Gastroesophageal sphincter (tissue), 4 donors: ENCODE measurements at regions not wholly inside any gene's neighbourhood (a gene's known extent, or its start where the extent isn't known, plus 50 kb on each side); places are given as distances from the start of the nearest gene placed in this dataset.
"Not testable (repeated sequence)": the region's sequence is repeated elsewhere in the genome, so short reads cannot be mapped to it uniquely, and the experiment has no call there.

Experiments used
- ATAC-seq: fragments of 150-250 bp; one replicate; pipeline ENCODE4 v1.9.1; 2016; ENCODE audit warnings: mild to moderate bottlenecking, moderate library complexity
- H3K27ac ChIP-seq, 4 donors: fragments of 200-600 bp; sonication (generic) in 3 of 4; 1 replicate in 3 of 4; 2 replicates in 1 of 4; pipeline ENCODE4 v1.5.1; 2016 to 2019
- H3K27me3 ChIP-seq: fragments of 200-600 bp; sonication (generic); one replicate; pipeline ENCODE4 v1.5.1; 2019
- H3K36me3 ChIP-seq, 2 donors: fragments of 200-600 bp; sonication (generic); one replicate each; pipeline ENCODE4 v1.5.1; 2019; ENCODE audit warnings: control low read depth in 1 of 2
- H3K4me1 ChIP-seq, 3 donors: fragments of 200-600 bp; sonication (generic); 1 replicate in 2 of 3; 2 replicates in 1 of 3; pipeline ENCODE4 v1.5.1; 2016 to 2019; ENCODE audit warnings: control low read depth in 2 of 3
- H3K4me3 ChIP-seq, 2 donors: fragments of 200-600 bp; sonication (generic); one replicate each; pipeline ENCODE4 v1.5.1; 2019; ENCODE audit warnings: mild to moderate bottlenecking in 1 of 2, moderate library complexity in 1 of 2
- H3K9me3 ChIP-seq, 3 donors: fragments of 200-600 bp; sonication (generic); one replicate each; pipeline ENCODE4 v1.5.1; 2017 to 2019; ENCODE audit warnings: control low read depth in 2 of 3
- EP300 ChIP-seq: sonication (generic); formaldehyde crosslinking; IDR thresholded peaks from one replicate; pipeline ENCODE4 v1.6.1; 2017; ENCODE audit warnings: antibody characterized with exemption, mild to moderate bottlenecking
- POLR2A ChIP-seq, 2 donors: fragments of 450-650 bp; IDR thresholded peaks; one replicate each; pipeline ENCODE4 v1.6.1; 2017; ENCODE audit warnings: antibody characterized with exemption in 2 of 2, mild to moderate bottlenecking in 2 of 2, moderate library complexity in 1 of 2
- POLR2AphosphoS5 ChIP-seq: sonication (generic); formaldehyde crosslinking; IDR thresholded peaks from one replicate; pipeline ENCODE4 v1.6.1; 2017; ENCODE audit warnings: antibody characterized with exemption
- WGBS, 2 donors: methylation state at CpG; one replicate each; pipeline ENCODE4 v1.1.5; 2018; ENCODE audit warnings: low coverage in 1 of 2; 5-methylcytosine and 5-hydroxymethylcytosine counted together
- TF ChIP-seq, protein P1 (sequence below), 4 experiments: fragments of 200-600 bp in 2 of 4; fragments of 450-650 bp in 2 of 4; sonication (generic) in 1 of 4; IDR thresholded peaks; one replicate each; pipeline ENCODE4 v1.5.1; 2017 to 2019; ENCODE audit warnings: antibody characterized with exemption in 4 of 4, mild to moderate bottlenecking in 2 of 4, moderate library complexity in 2 of 4

DNA sequence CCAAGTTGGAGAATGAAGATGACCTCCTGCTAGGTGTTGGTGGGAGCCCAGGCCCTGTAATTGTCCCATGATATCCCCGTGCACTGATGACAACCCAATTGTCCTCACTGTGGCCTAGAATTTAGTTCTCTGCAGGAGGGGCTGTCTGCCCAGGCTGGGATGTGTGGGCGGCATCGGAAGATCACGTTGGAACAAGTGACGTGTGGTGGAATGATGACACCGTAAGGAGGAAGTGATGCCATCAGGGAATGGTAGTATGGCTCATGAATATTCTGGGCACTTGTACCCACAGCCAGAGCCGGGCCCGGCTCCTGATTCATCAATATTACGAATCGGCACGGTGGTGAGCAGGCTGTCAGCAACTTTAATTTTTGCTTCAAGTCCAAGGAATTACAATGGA lies 111.6 kb downstream of the MIAT start:
- TF ChIP-seq EP300 (no peak), POLR2AphosphoS5 (no peak), POLR2A (IDR thresholded peaks at IDR 0.05) (no peak)
- TF ChIP-seq, protein P1, sequence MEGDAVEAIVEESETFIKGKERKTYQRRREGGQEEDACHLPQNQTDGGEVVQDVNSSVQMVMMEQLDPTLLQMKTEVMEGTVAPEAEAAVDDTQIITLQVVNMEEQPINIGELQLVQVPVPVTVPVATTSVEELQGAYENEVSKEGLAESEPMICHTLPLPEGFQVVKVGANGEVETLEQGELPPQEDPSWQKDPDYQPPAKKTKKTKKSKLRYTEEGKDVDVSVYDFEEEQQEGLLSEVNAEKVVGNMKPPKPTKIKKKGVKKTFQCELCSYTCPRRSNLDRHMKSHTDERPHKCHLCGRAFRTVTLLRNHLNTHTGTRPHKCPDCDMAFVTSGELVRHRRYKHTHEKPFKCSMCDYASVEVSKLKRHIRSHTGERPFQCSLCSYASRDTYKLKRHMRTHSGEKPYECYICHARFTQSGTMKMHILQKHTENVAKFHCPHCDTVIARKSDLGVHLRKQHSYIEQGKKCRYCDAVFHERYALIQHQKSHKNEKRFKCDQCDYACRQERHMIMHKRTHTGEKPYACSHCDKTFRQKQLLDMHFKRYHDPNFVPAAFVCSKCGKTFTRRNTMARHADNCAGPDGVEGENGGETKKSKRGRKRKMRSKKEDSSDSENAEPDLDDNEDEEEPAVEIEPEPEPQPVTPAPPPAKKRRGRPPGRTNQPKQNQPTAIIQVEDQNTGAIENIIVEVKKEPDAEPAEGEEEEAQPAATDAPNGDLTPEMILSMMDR (IDR thresholded peaks at IDR 0.05) = no peak
- H3K27ac ChIP-seq = no peak overlapping the region
- H3K4me1 ChIP-seq = no peaks in the 10 kb centered on the region
- no peaks in the 10 kb centered on the region for H3K27me3 ChIP-seq
- peaks cover 0 to 18% of the 10 kb centered on the region in 2 donors for H3K36me3 ChIP-seq
- WGBS, 2 donors = 86% methylated on average over 5 of the region's 11 CpGs; no CpG with 5 or more reads in 1 of the 2 donors
- no peak for ATAC-seq
- H3K4me3 ChIP-seq = no peak overlapping the region
- no peaks in the 10 kb centered on the region for H3K9me3 ChIP-seq

DNA sequence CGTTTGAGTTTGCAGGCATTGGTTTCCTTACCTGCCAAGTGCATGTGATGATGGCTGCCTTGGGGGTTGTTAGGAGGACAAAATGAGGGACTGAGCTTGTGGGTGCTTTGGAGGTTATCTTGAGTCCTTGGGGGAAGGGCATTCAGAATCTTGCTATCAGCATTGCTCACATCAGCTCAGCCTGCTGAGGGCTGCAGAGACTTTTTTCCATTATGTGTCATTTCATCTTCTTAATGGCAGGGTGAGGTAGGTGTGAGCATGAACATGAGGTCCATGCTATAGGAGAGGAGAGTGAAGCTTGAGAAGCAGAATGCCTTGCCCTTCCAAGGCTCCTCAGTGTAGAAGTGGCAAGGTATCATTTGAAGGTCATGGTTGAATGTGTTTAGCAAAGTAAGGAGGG lies 112.3 kb downstream of the MIAT start:
- WGBS, 2 donors = no CpG with 5 or more reads among the region's 1 CpG
- H3K36me3 ChIP-seq = peaks cover 0 to 23% of the 10 kb centered on the region in 2 donors
- no peak overlapping the region for H3K4me3 ChIP-seq
- TF ChIP-seq POLR2A (IDR thresholded peaks at IDR 0.05) (no peak), EP300 (no peak), POLR2AphosphoS5 (no peak)
- TF ChIP-seq, protein P1 (IDR thresholded peaks at IDR 0.05) = no peak
- H3K9me3 ChIP-seq = no peaks in the 10 kb centered on the region
- H3K4me1 ChIP-seq = no peaks in the 10 kb centered on the region
- no peak overlapping the region for H3K27ac ChIP-seq
- ATAC-seq = no peak
- H3K27me3 ChIP-seq = no peaks in the 10 kb centered on the region

DNA sequence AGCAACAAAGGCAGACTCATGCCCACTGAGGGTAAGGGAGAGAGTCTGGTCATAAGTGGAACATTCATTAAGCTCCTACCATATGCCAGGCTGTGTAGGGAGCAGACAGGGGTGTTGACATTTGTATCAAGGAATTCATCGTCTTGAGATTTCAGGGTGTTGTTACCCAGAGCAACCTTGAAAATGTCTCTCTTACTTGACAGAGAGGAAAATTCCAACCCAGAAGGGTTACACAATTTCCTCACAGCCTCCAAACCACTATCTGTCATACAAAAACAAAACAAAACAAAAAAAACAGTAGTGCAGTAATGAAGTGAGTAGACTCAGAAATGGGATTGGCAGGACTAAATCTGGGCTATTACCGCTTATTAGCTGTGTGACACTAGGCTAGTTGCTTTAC lies 113.2 kb downstream of the MIAT start:
- peaks cover 0 to 31% of the 10 kb centered on the region in 2 donors for H3K36me3 ChIP-seq
- TF ChIP-seq POLR2A (IDR thresholded peaks at IDR 0.05) (no peak), EP300 (no peak), POLR2AphosphoS5 (no peak)
- TF ChIP-seq, protein P1 (IDR thresholded peaks at IDR 0.05) = no peak
- H3K4me3 ChIP-seq = no peak overlapping the region
- peaks cover 0 to 4% (median 0%) of the 10 kb centered on the region in 3 donors for H3K9me3 ChIP-seq
- H3K27me3 ChIP-seq = no peaks in the 10 kb centered on the region
- peak; percentile 43 for ATAC-seq
- 81 to 86% methylated on average over 2 of the region's 2 CpGs for WGBS, 2 donors
- no peak overlapping the region for H3K27ac ChIP-seq
- no peaks in the 10 kb centered on the region for H3K4me1 ChIP-seq

DNA sequence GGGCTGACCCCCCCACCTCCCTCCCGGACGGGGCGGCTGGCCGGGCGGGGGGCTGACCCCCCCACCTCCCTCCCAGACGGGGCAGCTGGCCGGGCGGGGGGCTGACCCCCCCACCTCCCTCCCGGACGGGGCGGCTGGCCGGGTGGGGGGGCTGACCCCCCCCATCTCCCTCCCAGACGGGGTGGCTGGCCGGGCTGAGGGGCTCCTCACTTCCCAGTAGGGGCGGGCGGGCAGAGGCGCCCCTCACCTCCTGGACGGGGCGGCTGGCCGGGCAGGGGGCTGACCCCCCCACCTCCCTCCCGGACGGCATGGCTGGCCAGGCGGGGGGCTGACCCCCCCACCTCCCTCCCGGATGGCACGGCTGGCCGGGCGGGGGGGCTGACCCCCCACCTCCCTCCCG lies 115.7 kb downstream of the MIAT start:
- WGBS, 2 donors = no CpG with 5 or more reads among the region's 28 CpGs
- H3K27me3 ChIP-seq, H3K9me3 ChIP-seq, H3K4me3 ChIP-seq, H3K27ac ChIP-seq, ATAC-seq: not testable (repeated sequence)
- Histone ChIP-seq H3K36me3 (peaks cover 0 to 39% of the 10 kb centered on the region in 2 donors), H3K4me1 (peaks cover 0 to 10% (median 3%) of the 10 kb centered on the region in 3 donors)

DNA sequence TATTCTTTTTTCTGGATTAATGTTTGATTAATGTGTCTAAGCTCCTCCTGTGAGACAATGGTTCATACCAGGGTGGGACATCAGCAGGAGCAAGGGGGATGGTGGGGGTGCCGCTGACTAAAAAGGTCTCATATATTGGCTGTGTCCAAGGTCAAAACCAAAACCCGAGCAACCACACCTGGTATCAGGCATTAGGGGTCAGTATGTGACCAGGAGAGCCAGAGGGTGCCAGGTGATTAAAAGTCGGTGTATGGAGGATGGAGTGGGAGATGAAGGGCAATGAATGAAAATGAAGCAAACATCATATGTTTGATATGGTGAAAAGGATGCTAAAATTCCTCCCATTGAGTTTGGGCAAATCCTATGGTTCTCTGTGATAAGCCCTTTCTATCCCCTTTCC lies 118.0 kb downstream of the MIAT start:
- 100% methylated on average over 2 to 3 of the region's 3 CpGs for WGBS, 2 donors
- TF ChIP-seq POLR2A (IDR thresholded peaks at IDR 0.05) (no peak), EP300 (no peak), POLR2AphosphoS5 (no peak)
- TF ChIP-seq, protein P1 (IDR thresholded peaks at IDR 0.05) = no peak
- no peaks in the 10 kb centered on the region for H3K27me3 ChIP-seq

More for the DNA sequence above, 118.0 kb downstream of the MIAT start:
- ATAC-seq = no peak
- peaks cover 0 to 62% of the 10 kb centered on the region in 2 donors for H3K36me3 ChIP-seq
- H3K4me3 ChIP-seq = no peak overlapping the region
- peaks cover 0 to 13% (median 0%) of the 10 kb centered on the region in 3 donors for H3K9me3 ChIP-seq
- H3K4me1 ChIP-seq = peaks cover 0 to 10% (median 3%) of the 10 kb centered on the region in 3 donors
- H3K27ac ChIP-seq = no peak overlapping the region
